Esophagus muscularis mucosa (tissue), 3 donors: ENCODE measurements at regions not wholly inside any gene's neighbourhood (a gene's known extent, or its start where the extent isn't known, plus 50 kb on each side); places are given as distances from the start of the nearest gene placed in this dataset.

Source experiments
- POLR2A ChIP-seq: fragments of 450-650 bp; IDR thresholded peaks from one replicate; pipeline ENCODE4 v1.6.1; 2017; ENCODE audit warnings: antibody characterized with exemption, moderate library complexity, mild to moderate bottlenecking, low read depth
- POLR2AphosphoS5 ChIP-seq, 2 donors: sonication (generic); formaldehyde crosslinking; IDR thresholded peaks; one replicate each; pipeline ENCODE4 v1.6.1; 2017; ENCODE audit warnings: antibody characterized with exemption in 2 of 2
- TF ChIP-seq, protein P1 (sequence below), 3 experiments: fragments of 200-600 bp in 2 of 3; fragments of 450-650 bp in 1 of 3; sonication (generic) in 2 of 3; IDR thresholded peaks; one replicate each; pipeline ENCODE4 v1.5.1; 2017 to 2019; ENCODE audit warnings: antibody characterized with exemption in 3 of 3, mild to moderate bottlenecking in 2 of 3, moderate library complexity in 1 of 3

DNA sequence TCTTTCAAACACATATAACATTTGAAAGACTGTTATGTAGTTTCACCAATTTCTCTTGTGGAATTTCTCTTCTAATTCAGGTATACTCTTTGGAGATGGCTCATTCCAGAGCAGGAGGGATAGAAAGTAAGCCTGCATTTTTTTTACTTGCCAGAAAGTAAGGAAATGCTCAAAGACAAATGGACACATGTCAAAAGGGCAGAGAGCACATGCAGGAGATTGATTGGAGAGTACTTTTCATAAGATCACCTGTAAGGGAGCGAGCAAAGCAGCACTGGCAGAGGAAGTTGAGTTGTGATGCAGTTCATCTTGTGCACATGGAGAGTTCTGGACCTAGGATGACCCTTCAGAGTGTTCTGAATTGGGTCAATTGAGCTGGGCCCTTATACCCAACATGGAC is 51.4 kb upstream of the FBXO33 start:
- TF ChIP-seq, protein P1, sequence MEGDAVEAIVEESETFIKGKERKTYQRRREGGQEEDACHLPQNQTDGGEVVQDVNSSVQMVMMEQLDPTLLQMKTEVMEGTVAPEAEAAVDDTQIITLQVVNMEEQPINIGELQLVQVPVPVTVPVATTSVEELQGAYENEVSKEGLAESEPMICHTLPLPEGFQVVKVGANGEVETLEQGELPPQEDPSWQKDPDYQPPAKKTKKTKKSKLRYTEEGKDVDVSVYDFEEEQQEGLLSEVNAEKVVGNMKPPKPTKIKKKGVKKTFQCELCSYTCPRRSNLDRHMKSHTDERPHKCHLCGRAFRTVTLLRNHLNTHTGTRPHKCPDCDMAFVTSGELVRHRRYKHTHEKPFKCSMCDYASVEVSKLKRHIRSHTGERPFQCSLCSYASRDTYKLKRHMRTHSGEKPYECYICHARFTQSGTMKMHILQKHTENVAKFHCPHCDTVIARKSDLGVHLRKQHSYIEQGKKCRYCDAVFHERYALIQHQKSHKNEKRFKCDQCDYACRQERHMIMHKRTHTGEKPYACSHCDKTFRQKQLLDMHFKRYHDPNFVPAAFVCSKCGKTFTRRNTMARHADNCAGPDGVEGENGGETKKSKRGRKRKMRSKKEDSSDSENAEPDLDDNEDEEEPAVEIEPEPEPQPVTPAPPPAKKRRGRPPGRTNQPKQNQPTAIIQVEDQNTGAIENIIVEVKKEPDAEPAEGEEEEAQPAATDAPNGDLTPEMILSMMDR (IDR thresholded peaks at IDR 0.05) = no peak
- TF ChIP-seq POLR2AphosphoS5 (IDR thresholded peaks at IDR 0.05) (no peak), POLR2A (no peak)
